Right kidney (tissue), 1 donor: ENCODE measurements at regions not wholly inside any gene's neighbourhood (a gene's known extent, or its start where the extent isn't known, plus 50 kb on each side); places are given as distances from the start of the nearest gene placed in this dataset.
"Not testable (repeated sequence)": the region's sequence is repeated elsewhere in the genome, so short reads cannot be mapped to it uniquely, and the experiment has no call there.

Source experiments
- DNase-seq: peaks from one replicate; pipeline ENCODE4 v3.0.0-alpha.2; 2016

- DNase-seq, result no peak
Measured at GRCh38 chr9:26789959-26790358, 102.6 kb downstream of the CAAP1 start.

GRCh38 chr9:26786564-26786963 lies 106.0 kb downstream of the CAAP1 start:
- no peak for DNase-seq

GRCh38 chr9:26782899-26783298 lies 109.7 kb downstream of the CAAP1 start:
- DNase-seq, result no peak

- DNase-seq, result no peak
Measured at GRCh38 chr9:26781906-26782305, 110.7 kb downstream of the CAAP1 start.

- not testable (repeated sequence) for DNase-seq
Measured at GRCh38 chr9:26780307-26780706, 112.3 kb downstream of the CAAP1 start.

- no peak for DNase-seq
Measured at GRCh38 chr9:26779062-26779461, 113.5 kb downstream of the CAAP1 start.

- no peak for DNase-seq
Measured at GRCh38 chr9:26775391-26775790, 117.2 kb downstream of the CAAP1 start.

GRCh38 chr9:26773056-26773455 lies 119.5 kb downstream of the CAAP1 start:
- DNase-seq, result no peak

- no peak for DNase-seq
Measured at GRCh38 chr9:26770821-26771220, 121.8 kb downstream of the CAAP1 start.

GRCh38 chr9:26768145-26768544 lies 124.5 kb downstream of the CAAP1 start:
- no peak for DNase-seq

GRCh38 chr9:26760675-26761074 lies 131.9 kb downstream of the CAAP1 start:
- DNase-seq, result no peak

- no peak for DNase-seq
Measured at GRCh38 chr9:26758655-26759054, 133.9 kb downstream of the CAAP1 start.

- DNase-seq, result no peak
Measured at GRCh38 chr9:26756881-26757280, 135.7 kb downstream of the CAAP1 start.

GRCh38 chr9:26755476-26755875 lies 137.1 kb downstream of the CAAP1 start:
- no peak for DNase-seq

GRCh38 chr9:26754509-26755164 lies 138.0 kb downstream of the CAAP1 start:
- DNase-seq, result no peak

- DNase-seq, result no peak
Measured at GRCh38 chr9:26753971-26754370, 138.6 kb downstream of the CAAP1 start.

- DNase-seq, result no peak
Measured at GRCh38 chr9:26750162-26750561, 142.4 kb downstream of the CAAP1 start.

GRCh38 chr9:26748449-26749058 lies 144.0 kb downstream of the CAAP1 start:
- DNase-seq, result no peak

GRCh38 chr9:26747611-26748010 lies 145.0 kb downstream of the CAAP1 start:
- no peak for DNase-seq

GRCh38 chr9:26746357-26747072 lies 146.1 kb downstream of the CAAP1 start:
- DNase-seq, result no peak

- DNase-seq, result no peak
Measured at GRCh38 chr9:26745111-26745510, 147.5 kb downstream of the CAAP1 start.

- DNase-seq, result no peak
Measured at GRCh38 chr9:26744191-26744965, 148.2 kb downstream of the CAAP1 start.
